IPS-20b (cell line): ENCODE measurements at regions not wholly inside any gene's neighbourhood (a gene's known extent, or its start where the extent isn't known, plus 50 kb on each side); places are given as distances from the start of the nearest gene placed in this dataset.
"Not testable (repeated sequence)": the region's sequence is repeated elsewhere in the genome, so short reads cannot be mapped to it uniquely, and the experiment has no call there.

Experiments used
- H3K27ac ChIP-seq: one replicate; pipeline ENCODE4 v1.5.1; 2013; ENCODE audit warnings: low read length
- H3K27me3 ChIP-seq: 2 replicates; pipeline ENCODE4 v1.6.1; 2013; ENCODE audit warnings: mild to moderate bottlenecking, low read length, inconsistent platforms; ENCODE audit not compliant: insufficient read depth
- H3K36me3 ChIP-seq: 2 replicates; pipeline ENCODE4 v1.6.1; 2013; ENCODE audit warnings: low read depth, mild to moderate bottlenecking, inconsistent platforms, low read length, moderate library complexity; ENCODE audit not compliant: insufficient read depth
- H3K4me1 ChIP-seq: 2 replicates; pipeline ENCODE4 v1.6.1; 2013; ENCODE audit warnings: mild to moderate bottlenecking, control low read depth, inconsistent platforms, low read length, moderate library complexity; ENCODE audit not compliant: insufficient read depth
- H3K4me3 ChIP-seq: 2 replicates; pipeline ENCODE4 v1.5.1; 2013; ENCODE audit warnings: mild to moderate bottlenecking, low read length, inconsistent platforms
- H3K9ac ChIP-seq: 2 replicates; pipeline ENCODE4 v1.6.1; 2013; ENCODE audit warnings: low read depth, mild to moderate bottlenecking, inconsistent platforms, low read length, moderate library complexity
- H3K9me3 ChIP-seq: 2 replicates; pipeline ENCODE4 v1.6.1; 2013; ENCODE audit warnings: mild to moderate bottlenecking, low read depth, low read length, inconsistent platforms; ENCODE audit not compliant: insufficient read depth

DNA sequence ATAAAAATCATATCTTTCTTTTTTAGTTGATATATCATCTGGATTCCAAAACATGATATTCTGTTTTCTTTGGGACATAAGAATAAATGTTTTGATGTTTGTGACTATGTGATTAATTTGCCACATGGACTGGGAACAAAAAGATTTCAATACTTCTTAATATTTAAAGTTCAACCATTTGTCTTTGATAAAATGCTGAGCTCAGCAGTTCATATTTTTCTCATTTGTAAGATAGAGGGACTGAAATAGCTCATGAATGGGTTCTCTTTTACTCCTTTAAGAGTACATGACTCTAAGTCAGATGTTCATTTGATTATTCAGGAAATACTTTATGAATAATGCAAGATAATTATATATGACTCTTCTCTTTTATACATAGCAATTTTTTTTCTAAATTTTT is 205.9 kb upstream of the FAM47A start:
- Histone ChIP-seq H3K9ac (no peak overlapping the region), H3K9me3 (no peaks in the 10 kb centered on the region), H3K4me1 (no peaks in the 10 kb centered on the region), H3K36me3 (no peaks in the 10 kb centered on the region), H3K4me3 (no peak overlapping the region), H3K27me3 (no peaks in the 10 kb centered on the region), H3K27ac (no peak overlapping the region)

DNA sequence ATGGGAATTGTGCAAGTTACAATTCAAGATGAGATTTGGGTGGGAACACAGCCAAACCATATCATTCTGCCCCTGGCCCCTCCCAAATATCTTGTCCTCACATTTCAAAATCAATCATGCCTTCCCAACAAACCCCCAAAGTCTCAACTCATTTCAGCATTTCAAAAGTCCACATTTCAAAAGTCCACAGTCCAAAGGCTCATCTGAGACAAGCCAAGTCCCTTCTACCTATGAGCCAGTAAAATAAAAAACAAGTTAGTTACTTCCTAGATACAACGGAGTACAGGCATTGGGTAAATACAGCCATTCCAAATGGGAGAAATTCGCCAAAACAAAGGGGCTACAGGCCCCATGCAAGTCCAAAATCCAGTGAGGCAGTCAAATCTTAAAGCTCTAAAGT is 203.3 kb upstream of the FAM47A start:
- H3K4me1 ChIP-seq, H3K9ac ChIP-seq, H3K27ac ChIP-seq, H3K27me3 ChIP-seq, H3K9me3 ChIP-seq, H3K4me3 ChIP-seq, H3K36me3 ChIP-seq: not testable (repeated sequence)

DNA sequence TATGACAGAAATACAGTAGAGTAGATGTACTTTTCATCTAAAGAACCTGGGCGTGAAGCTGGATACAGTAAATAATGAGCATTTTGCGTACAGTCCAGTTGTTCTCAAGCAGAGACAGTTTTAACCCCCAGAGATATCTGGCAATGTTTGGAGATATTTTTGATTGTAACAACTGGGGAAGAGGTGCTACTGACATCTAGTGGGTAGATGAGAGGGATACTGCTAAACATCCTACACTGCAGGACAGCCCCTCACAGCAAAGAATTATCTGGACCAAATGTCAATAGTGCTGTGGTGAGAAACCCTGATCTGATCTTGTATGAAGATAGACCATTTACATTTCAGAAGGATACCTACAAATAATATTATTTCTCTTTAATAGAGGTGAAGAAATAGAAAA is 200.2 kb upstream of the FAM47A start:
- H3K9ac ChIP-seq = no peak overlapping the region
- H3K4me3 ChIP-seq = no peak overlapping the region
- no peaks in the 10 kb centered on the region for H3K9me3 ChIP-seq
- no peaks in the 10 kb centered on the region for H3K4me1 ChIP-seq
- no peak overlapping the region for H3K27ac ChIP-seq
- H3K36me3 ChIP-seq = no peaks in the 10 kb centered on the region
- H3K27me3 ChIP-seq = no peaks in the 10 kb centered on the region

DNA sequence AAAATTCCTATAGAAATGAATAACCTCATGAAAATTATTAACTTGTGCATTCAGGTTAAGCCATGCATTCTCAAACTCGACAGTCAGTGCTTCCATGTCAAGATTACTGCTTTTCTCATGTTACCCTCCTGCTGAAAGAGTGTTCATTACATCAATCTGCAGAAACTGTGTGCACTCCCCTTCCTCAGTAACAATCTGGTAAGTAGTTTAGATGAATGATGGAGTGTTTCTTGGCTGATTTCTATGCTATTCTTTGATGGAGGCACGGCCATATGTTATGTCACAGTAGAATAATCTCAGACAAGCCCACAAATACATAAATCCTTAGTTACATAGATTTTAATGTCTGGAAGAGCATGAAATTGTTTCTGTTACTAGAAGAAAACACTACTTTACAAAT is 193.3 kb upstream of the FAM47A start:
- Histone ChIP-seq H3K4me3 (no peak overlapping the region), H3K9ac (no peak overlapping the region), H3K27me3 (no peaks in the 10 kb centered on the region), H3K27ac (no peak overlapping the region), H3K4me1 (no peaks in the 10 kb centered on the region), H3K36me3 (no peaks in the 10 kb centered on the region), H3K9me3 (no peaks in the 10 kb centered on the region)

DNA sequence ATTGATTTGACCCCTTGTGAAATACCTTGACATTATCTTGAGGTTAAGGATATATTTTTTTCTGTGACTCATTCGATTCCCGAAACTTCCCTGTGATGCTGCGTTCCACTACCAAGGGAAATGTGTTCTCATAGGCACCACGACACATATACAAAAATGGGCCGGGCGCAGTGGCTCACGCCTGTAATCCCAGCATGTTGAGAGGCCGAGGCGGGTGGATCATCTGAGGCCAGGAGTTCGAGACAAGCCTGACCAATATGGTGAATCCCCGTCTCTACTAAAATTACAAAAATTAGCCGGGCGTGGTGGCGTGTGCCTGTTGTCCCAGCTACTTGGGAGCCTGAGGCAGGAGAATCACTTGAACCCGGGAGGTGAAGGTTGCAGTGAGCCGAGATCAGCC is 188.3 kb upstream of the FAM47A start:
- not testable (repeated sequence) for H3K9me3 ChIP-seq, H3K36me3 ChIP-seq, H3K4me1 ChIP-seq, H3K27ac ChIP-seq, H3K9ac ChIP-seq, H3K4me3 ChIP-seq, H3K27me3 ChIP-seq

DNA sequence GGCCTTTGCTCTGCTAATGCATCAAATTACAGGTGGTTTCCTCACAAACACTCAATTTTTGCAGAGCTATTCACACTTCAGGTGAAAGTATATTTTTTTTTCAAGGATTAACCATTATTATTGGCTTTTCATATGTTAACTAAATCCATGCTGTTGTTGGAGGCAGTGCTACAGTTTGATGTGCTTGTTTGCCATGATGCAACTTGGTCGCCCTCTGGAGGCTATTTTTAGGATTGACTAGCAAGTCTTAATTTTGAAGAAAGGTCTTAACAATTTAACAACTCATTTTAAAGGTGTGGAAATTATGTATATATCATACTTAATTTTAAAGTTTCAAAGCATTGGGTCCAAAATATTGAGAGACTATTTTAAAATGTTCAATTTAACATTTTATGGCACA is 168.8 kb upstream of the FAM47A start:
- Histone ChIP-seq H3K4me1 (no peaks in the 10 kb centered on the region), H3K27me3 (peaks cover 8% of the 10 kb centered on the region), H3K27ac (no peak overlapping the region), H3K9ac (no peak overlapping the region), H3K4me3 (no peak overlapping the region), H3K9me3 (no peaks in the 10 kb centered on the region), H3K36me3 (no peaks in the 10 kb centered on the region)

DNA sequence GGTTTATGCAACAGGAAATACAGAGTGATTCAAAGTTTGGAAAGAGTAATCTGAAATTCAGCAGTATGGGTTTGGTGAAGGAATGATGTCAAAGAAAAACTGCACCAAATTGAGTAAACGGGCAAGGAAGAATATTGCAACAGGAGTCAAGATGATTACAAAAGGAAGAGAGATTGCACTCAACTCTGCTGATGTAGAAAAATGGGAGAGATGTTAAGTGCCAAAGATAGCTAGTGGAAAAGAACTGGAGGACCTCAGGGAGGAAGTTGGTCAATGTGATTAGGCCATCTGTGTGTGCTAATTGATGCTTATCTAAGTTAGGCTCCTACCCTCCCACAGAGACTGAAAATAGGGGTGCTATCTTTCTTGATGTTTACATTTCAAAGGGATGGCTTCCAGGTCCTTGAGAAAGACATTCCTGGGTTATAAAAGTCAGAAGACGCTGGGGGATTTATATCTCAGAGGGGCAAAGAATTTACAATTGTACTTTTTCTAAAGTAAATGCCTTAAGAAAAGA is 167.4 kb upstream of the FAM47A start:
- H3K4me3 ChIP-seq = no peak overlapping the region
- no peaks in the 10 kb centered on the region for H3K36me3 ChIP-seq
- no peaks in the 10 kb centered on the region for H3K4me1 ChIP-seq
- H3K27me3 ChIP-seq = peaks cover 8% of the 10 kb centered on the region
- H3K9me3 ChIP-seq = peaks cover 7% of the 10 kb centered on the region; the same call in 1 of the 2 replicates
- no peak overlapping the region for H3K9ac ChIP-seq
- no peak overlapping the region for H3K27ac ChIP-seq

DNA sequence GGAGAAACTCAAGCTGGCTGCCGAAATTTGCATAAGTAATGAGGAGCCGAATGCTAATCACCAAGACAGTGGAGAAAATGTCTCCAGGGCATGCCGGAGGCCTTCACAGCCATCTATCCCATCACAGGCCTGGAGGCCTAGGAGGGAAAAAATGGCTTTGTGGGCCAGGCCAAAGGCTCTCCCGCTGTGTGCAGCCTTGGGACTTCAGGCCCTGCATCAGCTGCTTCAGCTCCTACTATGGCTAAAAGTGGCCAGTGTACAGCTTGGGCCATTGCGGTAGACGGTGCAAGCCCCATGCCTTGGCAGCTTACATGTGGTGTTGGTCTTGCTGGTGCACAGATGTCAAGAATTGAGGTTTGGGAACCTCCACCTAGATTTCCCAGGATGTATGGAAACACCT is 162.6 kb upstream of the FAM47A start:
- Histone ChIP-seq H3K4me1 (no peaks in the 10 kb centered on the region), H3K36me3 (no peaks in the 10 kb centered on the region), H3K27me3 (peaks cover 8% of the 10 kb centered on the region), H3K4me3 (no peak overlapping the region), H3K9ac (no peak overlapping the region), H3K27ac (no peak overlapping the region), H3K9me3 (peaks cover 8% of the 10 kb centered on the region; the same call in 1 of the 2 replicates)

DNA sequence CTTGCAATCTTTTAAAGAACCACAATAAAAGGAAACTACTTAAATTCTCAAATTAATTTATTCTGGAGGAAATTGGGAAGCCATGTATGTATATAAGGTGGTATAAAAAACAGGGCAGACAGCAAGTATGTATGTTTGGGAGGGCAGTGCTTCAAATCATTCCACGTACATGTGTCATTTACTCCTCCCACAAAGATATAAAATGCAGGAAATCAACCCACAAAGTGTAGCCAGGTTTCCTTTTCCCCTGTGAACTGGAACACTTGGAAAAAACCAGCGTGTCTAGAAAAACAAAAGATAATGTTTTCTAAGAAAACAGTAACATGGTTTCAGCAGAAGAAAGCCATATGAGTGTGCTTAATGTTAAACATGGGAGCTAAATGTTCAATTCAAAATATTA is 156.7 kb upstream of the FAM47A start:
- H3K36me3 ChIP-seq = no peaks in the 10 kb centered on the region
- no peak overlapping the region for H3K9ac ChIP-seq
- H3K27me3 ChIP-seq = no peaks in the 10 kb centered on the region
- H3K4me1 ChIP-seq = no peaks in the 10 kb centered on the region
- no peak overlapping the region for H3K4me3 ChIP-seq
- H3K9me3 ChIP-seq = no peaks in the 10 kb centered on the region
- no peak overlapping the region for H3K27ac ChIP-seq

DNA sequence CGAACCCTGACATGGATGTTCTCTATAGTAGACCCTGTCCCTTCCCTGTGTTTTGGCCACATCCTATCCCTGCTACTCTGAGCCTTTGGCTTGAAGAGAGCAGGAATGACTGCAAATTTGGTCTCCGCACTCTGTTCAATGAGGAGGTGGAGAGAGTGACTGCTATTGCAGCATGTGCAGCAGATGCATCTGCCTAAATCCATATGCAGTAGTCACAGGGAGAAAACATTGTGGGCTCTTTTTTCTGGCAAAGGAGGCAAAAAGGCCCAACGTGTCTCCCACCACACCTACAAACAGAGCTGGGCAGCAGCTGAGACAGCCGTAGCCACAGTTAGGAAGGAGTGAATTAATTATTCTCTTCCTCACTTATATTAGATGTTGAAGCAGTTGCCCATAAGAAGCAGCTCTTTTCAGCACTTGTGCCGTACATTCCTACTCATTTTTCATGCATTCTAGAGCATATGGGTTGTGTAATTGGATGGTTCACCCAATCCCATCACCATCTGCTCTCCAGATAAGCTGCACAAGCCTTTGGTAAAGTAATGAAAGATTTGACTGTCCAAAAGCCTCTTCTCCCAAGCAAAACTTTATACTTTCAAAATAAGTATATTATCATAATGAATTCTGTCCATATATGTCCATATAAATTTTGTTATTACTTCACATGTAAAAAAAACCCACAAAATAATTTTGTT is 147.9 kb upstream of the FAM47A start:
- Histone ChIP-seq H3K9me3 (no peaks in the 10 kb centered on the region), H3K36me3 (no peaks in the 10 kb centered on the region), H3K4me3 (no peak overlapping the region), H3K27ac (no peak overlapping the region), H3K27me3 (no peaks in the 10 kb centered on the region), H3K9ac (no peak overlapping the region), H3K4me1 (no peaks in the 10 kb centered on the region)

DNA sequence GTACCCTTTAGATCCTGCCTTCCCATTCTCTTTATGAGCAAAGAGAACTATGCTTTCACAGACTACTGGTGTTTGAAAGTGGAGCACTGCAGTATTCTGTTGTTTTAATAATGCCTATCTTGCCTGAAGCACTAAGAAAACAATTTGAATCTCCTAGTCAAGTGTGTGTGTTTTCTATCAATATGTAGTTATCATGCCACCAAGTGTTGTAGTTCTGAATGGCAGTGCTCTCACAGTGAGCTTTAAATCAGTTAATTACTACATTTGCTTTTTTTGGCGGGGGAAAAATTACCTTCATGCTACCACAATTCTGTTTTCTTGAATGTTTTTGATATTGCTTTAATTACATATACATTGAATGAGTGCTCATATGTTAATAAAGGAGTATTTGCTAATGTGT is 143.6 kb upstream of the FAM47A start:
- no peaks in the 10 kb centered on the region for H3K4me1 ChIP-seq
- H3K27ac ChIP-seq = no peak overlapping the region
- no peaks in the 10 kb centered on the region for H3K9me3 ChIP-seq
- no peaks in the 10 kb centered on the region for H3K27me3 ChIP-seq
- H3K36me3 ChIP-seq = no peaks in the 10 kb centered on the region
- H3K4me3 ChIP-seq = no peak overlapping the region
- H3K9ac ChIP-seq = no peak overlapping the region

DNA sequence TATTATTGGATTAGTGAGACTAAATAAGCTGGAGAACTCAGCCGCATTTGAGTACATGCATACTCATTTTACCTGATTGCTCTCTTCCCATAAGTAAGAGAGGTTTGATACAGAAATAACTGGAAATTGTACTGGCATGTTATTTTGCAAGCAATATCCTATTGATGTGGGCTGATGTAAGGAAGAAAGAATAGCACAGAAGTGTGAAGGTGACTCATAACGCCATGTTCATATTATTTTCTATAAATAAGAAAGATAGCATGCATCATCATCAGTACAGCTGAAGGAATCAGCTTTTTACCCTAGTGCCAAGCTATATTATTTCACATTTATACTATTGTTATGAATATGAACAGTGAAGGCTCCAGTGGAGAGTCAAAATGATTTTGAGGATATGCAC is 138.3 kb upstream of the FAM47A start:
- Histone ChIP-seq H3K4me3 (no peak overlapping the region), H3K4me1 (no peaks in the 10 kb centered on the region), H3K9me3 (no peaks in the 10 kb centered on the region), H3K27me3 (no peaks in the 10 kb centered on the region), H3K36me3 (no peaks in the 10 kb centered on the region), H3K27ac (no peak overlapping the region), H3K9ac (no peak overlapping the region)
